GM11168 (cell line): ENCODE measurements at regions not wholly inside any gene's neighbourhood (a gene's known extent, or its start where the extent isn't known, plus 50 kb on each side); places are given as distances from the start of the nearest gene placed in this dataset.
"Not testable (repeated sequence)": the region's sequence is repeated elsewhere in the genome, so short reads cannot be mapped to it uniquely, and the experiment has no call there.

Experiments
- in situ Hi-C: fragments of 300-500 bp; cut with MboI; formaldehyde crosslinking; loops from one replicate; pipeline ENCODE4 v1.12.0; 2022; ENCODE audit warnings: low sequenced_read_pairs; ENCODE audit not compliant: unreplicated experiment

DNA sequence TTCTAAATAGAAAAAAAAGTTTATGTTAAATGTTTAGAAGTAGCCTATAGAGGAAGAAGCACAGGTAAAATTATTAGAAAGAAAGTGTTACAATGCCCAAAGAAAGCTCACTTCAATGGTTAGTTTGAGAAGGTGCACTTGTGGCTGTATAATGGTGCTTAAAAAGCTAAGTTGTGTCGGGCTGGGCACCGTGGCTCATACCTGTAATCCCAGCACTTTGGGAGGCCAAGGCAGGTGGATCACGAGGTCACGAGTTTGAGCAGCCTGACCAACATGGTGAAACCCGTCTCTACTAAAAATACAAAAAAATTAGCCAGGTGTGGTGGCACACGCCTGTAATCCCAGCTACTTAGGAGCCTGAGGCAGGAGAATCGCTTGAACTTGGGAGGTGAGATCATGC, 355.7 kb upstream of the ANKRD30A start:
- in situ Hi-C loops, result not testable (repeated sequence)

DNA sequence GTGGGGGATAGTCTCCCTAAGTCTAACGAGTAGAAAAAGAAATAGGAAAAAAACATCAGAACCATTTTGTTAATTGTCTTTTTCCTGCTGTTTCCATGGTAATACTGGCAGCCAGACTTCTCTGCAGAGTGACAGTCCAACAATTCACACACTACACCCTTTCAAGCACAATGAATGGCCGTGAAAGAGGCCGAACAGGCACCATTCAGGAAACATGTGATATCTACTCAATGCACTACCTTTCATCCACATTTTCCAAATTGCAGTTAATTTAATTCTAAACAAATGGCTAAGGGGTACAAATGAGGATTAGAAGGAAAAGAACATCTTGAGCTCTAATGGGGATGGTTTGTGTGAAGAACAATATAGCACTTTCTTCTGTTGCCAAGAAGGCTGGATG, 358.5 kb upstream of the ANKRD30A start:
- in situ Hi-C loops, result no loop called here

DNA sequence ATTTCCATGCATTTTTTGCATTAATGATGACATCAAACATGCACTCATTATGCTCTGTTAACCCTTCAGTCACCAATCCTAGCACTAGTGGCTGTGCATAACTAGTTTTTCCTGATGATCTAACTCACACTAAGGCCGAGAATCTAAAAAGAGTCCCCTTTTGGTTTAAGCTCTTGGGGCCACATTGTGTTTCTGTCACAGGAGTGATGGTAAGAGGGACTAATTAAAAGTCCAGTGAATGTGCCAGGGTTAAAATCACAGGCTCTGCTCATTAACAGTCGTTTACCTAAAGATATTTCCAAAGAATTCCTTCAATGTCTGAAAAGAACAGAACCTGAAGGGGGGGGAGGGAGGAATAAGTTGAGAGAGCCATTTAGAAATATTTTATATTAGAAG, 359.0 kb upstream of the ANKRD30A start:
- in situ Hi-C loops, result no loop called here

DNA sequence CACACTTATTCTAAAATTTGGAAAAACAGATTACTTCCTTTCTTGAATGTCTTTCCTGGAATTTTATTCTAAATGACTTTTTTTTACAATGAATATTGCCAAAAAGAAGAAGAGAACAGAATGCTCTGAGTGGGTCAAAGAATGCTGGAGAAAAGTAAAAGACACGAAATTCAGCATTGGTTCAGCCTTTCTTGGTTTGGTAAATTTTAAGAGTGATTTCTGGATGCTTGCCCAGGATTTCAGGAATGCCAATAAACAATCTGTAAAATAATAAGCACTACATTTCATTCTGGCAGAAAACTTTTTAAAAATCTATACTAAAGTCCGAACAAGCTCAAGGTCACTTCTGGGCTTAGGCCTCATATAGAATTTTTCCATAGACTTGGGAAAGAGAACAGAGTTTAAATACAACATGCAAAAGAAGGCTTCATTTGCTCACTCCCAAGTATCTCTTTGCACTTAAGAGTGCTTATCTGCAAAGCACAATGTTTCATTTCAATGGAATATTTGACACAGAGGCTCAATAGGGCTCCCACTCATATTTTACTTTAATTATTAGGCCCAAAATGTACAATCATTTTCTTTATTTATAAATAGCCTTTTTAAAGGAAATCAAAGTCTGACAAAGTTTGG, 359.5 kb upstream of the ANKRD30A start:
- in situ Hi-C loops, result no loop called here

DNA sequence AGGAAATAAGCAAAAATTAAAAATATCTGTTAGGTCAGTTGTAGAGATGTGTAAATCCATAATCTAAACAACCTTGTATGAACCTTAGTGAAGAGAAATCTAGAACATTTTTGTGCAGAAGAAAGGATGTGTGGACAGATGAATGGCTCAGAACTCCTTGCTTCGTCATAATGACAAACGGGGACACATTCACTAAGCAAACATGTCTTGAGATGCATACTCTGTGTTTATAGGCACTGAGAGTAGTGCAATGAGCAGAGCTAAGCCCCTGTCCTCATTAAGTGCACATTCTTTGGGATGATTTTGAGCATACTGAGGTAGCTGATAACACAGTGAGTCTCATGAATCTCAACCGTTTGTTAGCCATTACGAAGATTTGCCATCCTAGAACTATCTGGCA, 360.6 kb upstream of the ANKRD30A start:
- in situ Hi-C loops, result no loop called here

DNA sequence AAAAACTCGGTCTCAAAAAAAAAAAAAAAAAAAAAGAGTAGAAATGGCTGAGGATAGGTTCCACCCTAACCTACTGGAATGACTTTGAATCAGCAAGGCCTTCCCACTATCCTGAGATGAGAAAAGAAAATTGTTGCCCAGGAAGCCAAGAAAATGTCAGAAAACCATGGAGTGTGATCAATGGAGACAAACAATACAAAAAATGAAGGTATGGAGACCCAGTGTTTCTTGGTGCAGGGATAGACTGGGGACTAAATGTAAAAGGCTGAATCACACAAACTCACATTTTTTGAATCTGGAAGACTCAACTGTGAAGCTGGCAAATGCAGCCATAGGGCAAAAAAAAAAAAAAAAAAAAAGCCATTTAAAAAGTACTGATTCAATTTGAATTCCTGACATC, 364.3 kb upstream of the ANKRD30A start:
- in situ Hi-C loops, result no loop called here

DNA sequence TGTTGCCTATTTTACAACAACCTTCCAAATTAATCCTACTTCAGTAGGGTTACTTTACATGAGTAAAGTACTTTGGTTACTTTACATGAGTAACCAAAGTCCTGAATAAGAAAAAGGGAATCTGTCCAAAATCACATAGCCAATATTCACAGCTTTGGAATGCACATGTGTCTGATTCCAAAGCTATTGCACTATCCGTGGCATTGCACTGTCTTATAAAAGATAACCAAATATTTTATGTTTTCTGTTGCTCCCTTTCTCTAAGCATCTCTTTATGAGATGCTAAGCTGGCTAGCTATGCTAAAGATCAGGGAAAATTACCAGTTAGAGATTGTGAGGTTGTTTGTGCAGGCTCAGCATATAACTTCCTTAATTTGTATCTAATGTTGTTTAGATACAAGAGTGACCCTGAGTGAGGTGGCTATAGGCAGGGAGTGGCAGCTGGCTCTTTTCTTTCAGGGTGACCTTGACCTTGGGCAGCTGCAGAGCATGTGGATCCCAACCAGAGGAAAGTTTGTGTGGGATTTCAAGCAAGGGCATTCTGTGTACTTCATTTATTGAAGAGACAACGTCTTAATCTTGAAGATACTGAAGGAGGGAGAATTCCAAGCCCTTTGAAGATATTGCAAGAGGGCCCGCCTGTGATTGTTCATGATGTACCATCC, 366.1 kb upstream of the ANKRD30A start:
- in situ Hi-C loops, result no loop called here

DNA sequence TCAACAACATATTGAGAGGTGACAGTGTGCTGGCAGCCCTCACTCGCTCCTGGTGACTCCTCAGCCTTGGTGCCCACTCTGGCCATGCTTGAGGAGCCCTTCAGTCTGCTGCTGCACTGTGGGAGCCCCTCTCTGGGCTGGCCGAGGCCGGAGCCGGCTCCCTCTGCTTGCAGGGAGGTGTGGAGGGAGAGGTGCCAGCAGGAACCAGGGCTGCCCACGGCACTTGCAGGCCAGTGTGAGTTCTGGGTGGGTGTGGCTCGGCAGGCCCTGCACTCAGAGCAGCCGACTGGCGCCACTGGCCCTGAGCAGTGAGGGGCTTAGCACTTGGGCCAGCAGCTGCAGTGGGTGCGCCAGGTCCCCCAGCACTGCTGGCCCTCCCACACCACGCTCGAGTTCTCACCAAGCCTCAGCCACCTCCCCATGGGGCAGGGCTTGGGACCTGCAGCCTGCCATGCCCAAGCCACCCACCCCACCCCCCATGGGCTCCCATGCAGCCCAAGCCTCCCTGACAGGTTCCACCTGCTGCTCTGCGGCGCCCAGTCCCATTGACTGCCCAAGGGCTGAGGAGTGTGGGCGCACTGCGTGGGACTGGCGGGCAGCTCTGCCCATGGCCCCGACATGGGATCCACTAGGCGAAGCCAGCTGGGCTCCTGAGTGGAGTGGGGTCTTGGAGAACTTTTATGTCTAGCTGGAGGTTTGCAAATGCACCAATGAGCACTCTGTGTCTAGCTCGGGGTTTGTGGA, 377.1 kb upstream of the ANKRD30A start:
- in situ Hi-C loops, result no loop called here

DNA sequence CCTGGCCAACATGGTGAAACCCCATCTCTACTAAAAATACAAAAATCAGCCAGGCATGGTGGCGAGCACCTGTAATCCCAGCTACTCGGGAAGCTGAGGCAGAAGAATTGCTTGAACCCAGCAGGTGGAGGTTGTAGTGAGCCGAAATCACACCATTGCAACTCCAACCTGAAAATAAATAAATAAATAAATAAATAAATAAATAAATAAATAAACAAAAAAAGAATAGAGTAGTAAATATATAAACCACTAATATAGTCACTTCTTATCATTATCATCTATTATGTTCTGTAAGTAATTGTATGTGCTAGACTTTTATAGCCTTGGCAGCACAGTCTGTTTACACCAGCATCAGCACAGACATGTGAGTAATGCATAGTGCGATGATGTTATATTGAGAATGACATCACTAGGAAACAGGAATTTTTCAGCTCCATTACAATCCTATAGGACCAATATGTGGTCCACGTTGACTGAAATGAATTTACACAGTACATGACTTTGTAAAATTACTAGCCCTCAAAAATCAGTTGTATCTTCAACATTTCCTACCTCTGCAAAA, 385.4 kb upstream of the ANKRD30A start:
- in situ Hi-C loops, result no loop called here

DNA sequence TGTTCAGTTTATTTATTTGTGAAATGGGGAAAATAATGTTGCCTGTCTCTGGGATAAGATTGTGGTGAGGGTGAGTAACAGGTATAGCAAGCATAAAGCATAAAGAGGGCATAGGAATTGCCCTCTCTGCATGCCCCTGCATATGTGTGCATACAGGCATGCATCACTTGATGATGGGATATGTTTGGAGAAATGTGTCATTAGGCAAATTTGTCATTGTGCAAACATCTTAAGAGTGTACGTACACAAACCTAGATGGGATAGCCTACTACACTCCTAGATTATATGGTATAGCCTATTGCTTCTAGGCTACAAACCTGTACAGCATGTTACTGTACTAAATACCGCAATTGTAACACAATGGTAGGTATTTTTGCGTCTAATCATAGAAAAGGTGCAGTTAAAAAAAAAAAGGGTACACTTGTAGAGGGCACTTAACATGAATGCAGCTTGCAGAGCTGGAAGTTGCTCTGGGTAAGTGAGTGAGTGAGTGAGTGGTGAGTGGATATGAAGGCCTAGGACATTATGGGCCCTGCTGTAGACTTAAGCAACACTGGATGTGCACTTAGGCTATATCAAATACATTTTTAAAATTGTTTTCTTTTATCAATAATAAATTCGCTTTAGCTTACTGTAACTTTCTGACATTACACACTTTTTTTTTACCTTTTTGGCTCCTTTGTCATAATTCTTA, 386.5 kb upstream of the ANKRD30A start:
- in situ Hi-C loops, result no loop called here

DNA sequence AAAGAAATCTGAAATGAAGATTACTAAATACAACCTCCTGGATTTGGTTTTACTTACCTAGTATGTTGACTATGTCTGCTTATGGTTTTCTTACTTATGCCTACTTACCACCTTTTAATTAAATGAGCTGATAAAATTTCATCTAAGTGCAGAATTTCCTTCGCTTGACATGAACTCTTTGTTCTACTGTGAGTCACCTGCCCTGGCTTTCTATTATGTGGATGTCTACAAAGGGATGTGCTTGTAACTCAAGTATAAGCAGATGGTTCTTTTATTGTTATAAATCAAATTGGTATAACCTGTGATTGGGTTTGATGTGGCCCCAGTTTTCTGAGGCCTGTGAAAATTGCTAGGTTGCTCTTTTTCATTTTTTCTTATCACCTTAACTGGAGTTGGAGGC, 389.1 kb upstream of the ANKRD30A start:
- in situ Hi-C loops, result no loop called here

DNA sequence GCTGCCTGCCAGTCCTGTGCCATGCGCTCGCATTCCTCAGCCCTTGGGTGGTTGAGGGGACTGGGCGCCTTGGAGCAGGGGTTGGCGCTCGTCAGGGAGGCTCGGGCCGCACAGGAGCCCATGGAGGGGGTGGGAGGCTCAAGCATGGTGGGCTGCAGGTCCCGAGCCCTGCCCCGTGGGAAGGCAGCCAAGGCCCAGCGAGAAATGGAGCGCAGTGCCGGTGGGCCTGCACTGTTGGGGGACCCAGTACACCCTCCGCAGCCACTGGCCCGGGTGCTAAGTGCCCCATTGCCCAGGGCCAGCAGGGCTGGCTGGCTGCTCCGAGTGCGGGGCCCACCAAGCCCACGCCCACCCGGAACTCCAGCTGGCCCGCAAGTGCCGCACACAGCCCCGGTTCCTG, 390.8 kb upstream of the ANKRD30A start:
- in situ Hi-C loops, result not testable (repeated sequence)

DNA sequence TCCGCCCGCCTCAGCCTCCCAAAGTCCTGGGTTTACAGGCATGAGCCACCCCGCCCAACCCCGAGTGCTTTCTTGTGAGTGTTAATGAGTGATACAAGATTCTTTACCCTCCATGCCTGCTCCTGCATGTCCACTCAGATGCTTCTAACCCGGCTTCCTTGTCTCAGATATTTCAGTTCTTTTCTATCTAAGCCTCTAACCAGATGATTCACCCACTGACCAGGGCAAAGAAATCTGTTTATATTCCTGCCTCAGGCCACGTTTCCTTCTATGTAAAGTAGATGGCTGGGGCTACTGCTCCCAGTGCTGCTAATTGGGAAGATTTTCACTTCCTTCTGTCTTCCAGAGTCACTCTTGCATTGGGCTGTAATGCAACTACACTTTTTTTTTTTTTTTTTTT, 395.1 kb upstream of the ANKRD30A start:
- in situ Hi-C loops, result no loop called here

DNA sequence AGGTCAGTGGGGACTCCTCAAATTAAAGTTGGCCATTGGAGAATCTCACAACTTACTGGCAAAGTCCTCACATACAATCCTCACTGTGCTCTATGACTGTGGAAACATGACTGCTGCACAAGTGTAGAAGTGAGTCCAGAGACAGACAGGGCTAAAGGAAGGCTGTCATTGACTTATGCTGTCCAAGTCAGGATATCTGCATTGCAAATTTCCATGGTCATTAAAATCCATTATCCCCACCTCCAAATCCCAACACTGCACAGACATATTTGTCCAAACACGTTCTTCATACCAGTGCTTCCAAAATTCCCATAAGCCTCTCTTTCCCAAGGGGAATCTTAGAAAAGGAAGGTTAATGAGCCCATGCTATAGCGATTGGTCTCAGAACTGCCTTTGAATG, 396.8 kb upstream of the ANKRD30A start:
- in situ Hi-C loops, result no loop called here

DNA sequence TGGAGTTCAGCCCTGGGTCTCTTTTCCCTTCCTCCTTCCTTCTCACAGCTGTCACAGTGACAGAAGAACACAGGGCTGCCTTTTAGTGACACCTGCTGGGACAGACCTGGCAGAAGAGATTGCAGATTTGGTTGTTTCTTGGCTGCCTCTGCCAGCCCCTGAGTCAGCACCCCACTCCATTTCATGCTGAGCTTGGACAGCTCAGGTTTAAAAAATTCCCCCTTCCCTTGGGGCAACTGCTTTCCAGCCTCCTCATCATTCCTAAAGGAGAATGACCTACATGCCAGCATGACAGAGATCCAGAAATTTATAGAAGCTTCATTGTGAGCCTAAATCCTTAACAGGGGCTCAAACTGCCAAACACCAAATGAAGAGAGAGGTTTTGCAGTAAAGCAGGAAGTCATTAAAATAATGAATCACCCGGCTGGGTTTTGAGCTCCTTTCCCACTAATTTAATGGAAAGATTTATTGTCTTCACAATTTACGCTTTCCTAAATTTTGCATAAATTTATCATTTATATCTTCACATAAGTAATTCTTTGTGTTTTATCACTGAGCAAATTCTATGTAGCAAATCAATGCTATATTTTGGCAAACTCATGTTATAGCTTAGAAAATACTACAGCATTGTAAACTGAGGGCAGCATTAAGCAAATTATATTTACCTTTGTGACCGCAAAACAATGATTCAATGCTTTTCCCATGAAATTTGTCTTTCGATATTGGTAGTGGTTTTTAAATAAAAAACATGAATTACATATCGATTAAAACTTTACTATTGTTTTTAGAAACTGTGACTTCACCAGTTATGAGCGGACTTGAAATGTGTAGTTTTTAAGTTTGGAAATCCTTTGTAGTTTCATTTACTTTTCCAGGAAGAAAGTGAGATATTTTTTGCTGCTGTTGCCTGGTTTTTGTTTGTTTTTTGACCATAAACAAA, 399.5 kb upstream of the ANKRD30A start:
- in situ Hi-C loops, result no loop called here

DNA sequence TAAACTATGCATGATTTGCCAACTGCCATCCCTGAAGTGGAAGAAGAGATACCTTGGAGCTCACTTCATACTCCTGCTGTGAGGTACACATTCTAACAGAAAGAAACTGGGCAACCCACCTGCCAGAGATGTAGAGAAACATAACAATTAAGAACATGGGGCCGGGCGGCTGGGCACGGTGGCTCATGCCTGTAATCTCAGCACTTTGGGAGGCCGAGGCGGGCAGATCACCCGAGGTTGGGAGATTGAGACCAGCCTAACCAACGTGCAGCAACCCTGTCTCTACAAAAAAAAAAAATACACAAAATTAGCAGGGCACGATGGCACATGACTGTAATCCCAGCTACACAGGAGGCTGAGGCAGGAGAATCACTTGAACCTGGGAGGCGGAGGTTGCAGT, 402.6 kb upstream of the ANKRD30A start:
- in situ Hi-C loops, result no loop called here

DNA sequence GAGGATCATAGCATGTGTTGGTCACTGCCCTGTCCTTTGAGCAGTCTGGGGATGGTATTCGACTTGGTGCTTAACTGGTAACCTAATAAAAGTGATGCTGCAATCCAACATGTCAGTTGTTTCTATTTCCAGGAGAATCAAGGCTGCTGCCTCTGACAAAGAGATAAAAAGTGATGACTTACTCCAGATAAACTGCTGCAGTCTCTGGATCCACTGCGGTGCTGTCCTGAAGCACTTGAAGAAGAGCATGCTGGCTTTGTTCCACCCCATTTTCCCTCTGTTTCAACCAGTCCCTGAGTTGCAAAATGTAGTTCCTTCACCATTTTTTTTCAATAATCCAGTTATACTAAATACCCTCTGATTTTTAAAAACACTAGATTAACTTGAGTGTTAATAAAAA, 403.5 kb upstream of the ANKRD30A start:
- in situ Hi-C loops, result no loop called here

DNA sequence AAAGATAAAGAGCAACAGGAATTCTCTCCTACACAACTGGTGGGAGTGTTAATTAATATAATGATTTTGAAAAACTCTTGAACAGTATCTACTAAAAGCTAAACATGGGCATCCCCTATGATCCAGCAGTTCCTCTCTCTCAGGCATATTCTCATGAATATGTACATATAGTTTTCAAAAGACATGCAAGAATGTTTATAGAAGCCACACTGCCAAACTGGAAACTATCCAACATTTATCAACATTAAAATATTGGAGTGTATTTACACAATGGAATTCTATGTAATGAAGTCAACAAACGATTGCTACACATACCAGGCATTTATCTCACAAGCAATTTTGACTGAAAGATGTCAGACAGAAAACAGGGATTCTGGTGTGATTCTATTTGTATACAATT, 404.5 kb upstream of the ANKRD30A start:
- in situ Hi-C loops, result no loop called here

DNA sequence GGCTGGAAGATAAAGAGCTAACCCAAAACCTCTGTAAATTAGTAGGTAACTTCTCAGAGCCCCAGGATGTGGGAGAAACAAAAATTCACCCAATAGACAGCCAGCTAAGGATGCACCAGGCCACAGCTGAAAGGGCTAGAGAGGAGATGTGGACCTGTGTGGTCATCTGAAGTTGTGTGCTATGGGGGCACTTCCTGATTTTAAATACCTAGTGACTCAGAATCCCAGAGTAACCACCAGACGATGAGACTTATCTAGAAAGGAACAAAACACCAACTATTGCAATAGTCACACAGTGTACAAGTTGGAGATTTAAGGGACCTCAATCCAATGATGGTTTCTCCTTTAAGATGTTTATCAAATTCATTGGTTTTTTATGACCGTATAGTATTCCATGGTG, 408.3 kb upstream of the ANKRD30A start:
- in situ Hi-C loops, result no loop called here

DNA sequence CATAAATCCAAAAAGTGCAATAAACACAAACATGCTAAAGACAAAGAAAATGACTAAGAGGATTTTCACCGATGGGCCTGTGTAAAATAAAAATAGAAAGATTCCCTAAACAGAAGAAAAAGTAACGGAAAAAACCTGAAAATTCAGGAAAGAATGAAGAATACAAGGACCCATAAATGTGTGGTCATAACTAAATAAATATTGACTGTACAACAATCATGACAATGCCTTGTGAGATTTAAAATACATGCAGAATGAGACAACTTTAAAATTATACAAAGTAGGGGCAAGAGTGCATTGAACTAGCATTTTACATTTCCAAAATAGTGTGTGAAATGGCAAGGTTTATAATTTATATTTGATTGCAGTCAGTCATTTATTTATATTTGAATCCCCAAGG, 409.1 kb upstream of the ANKRD30A start:
- in situ Hi-C loops, result no loop called here
